Kidney tubule cell (primary cell): ENCODE measurements at regions not wholly inside any gene's neighbourhood (a gene's known extent, or its start where the extent isn't known, plus 50 kb on each side); places are given as distances from the start of the nearest gene placed in this dataset.

Experiments
- DNase-seq: peaks from one replicate; pipeline ENCODE4 v3.0.0-alpha.2; 2018; ENCODE audit warnings: low spot score

DNA sequence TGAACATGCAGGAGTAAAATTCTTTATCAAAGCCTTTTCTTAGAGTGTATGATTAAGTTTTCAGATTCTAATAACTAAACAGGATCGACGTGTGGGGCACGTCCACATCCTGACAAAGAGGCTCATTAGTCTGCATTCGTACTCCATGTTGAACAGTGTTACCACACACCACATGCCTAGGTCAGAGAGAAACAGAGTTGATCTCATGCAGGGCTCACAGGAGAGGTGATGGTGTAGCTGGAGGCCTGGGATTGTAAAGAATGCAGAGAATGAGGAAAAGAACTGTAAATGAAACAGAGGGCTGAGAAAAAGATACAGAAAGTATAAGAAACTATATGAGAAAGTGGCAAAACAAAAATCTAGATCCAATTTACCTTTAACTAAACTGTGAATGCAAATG, 632.5 kb downstream of the BCL11A start:
- peak; percentile 6 for DNase-seq

DNA sequence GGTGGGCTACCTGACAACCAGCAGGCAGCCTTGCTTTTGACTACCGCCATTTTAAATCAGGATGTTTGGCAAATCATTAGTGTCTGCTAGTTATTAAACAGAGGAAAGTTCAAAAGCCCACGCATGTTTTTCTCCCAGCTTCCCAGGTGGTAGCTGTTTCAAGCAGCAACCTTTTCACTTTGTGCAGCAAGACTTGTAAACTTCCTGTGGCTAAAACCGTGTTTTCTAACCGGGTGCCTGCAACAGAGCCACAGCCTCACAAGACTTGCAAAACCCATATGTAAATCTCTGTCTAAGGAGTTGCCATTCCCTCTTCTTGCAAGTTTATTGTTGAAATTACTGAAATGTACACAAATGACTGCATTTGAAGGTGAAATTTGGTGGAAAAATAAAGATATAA, 633.1 kb downstream of the BCL11A start:
- no peak for DNase-seq

DNA sequence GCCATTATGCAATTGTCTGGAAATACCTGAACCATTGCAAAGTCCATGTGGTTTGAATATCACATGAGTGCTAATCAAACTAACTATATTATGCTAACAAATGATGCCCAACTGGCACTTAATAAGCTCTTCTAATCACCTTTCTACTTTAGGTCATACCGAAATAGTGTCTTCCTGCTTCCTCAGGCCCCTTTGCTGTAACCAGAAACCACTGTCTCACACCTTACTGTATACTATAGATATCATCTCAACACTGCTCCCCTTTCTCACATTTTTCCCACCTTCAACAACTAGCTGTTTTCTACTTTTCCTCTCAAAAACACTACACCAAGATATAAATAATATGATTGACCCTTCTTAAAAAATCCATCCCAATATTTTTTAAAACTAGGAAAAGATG, 633.9 kb downstream of the BCL11A start:
- no peak for DNase-seq

DNA sequence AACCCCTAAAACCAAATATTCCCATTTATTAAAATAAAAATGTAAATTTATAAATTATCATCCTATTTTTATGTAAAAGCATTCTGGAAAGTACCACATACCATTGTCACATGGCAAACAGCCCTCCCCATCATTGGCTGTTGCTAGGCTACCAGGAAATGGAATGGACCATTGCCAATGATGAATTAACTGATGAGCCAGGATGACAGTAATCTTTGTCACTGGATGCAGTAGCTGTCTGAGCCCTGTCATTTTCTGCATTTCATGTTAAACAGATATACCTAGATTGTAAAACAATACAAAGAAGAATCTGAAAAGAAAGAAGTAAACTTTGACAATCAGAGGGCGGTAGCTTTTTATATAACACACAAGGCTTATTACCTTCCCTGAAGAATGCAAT, 641.4 kb downstream of the BCL11A start:
- DNase-seq = no peak

DNA sequence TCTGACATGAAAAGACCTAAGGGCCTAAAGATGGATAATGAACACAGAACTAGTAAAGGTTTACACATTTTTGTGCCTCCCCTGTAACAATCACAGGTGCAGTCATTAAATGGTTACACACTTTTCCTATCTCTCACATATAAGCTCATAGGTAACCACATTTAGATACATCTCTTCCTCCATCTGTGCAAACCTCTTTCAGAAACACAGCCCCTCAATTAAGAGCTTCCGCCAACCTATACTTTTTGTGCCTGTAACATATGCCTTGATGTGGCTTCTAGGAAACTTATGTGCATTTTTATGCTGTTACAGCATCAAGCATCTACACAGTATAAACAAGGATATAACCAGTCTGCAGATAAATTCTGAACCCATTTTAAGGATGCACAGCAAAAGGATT, 643.3 kb downstream of the BCL11A start:
- no peak for DNase-seq

DNA sequence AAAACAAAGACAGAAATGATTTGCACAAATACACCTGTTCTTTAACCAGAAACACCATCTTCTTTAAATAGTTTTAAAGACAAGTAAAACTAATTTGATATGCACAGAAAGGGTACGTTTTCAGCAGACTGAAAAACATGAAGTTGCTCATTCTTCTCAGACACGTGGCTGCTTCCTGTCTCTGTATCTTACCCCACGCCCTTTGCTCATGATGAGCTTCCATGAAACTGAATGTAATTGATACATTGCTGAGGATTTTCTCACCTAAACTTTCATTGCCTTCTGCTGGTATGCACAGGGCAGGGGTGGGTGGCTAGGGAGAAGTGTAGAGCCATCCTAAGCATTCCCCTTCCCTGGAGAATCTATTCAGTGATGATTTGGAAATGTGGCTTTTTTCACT, 644.3 kb downstream of the BCL11A start:
- DNase-seq = no peak

DNA sequence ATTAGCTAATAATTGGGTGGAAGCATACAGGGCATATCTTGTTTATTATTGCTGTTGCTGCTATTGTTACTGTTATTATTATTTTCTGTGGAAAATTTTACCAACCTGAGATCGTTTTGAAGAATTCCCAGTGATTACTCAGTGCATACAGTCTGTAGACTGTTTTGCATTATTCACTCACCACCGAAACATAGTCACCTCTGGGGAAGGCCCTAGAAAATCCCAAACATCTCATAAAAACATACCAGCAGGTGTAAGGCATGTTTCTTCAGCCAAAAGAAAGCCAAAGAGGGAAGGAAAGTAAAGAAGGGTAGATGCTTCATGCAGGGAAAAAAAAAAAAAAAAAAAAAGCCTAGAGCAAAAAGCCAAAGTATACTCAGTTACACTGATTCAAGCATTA, 647.7 kb downstream of the BCL11A start:
- no peak for DNase-seq

DNA sequence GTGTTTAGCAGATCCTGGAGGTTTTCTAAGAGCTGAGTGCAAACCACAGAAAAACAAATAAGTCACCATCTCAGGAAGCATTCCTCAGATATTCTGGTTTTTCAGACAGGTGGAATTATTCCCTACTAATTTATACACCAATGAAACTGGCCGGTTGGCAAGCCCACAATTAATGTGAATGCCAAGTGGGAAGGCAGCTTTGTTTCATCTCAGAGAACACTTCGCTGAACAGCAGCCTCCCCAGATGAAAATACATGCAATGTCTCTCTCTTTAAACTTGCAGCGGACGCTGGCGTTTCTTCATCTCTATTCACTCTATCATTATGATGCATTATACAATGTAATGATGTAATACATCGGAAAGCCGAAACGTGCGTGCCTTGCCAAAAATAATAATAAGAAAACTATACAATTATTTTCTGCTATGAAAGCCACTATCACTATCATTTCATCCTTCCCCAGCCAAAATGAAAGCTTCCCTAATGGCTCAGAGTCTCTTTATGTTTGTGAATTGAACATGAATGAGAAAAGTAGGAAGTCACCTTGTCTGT, 649.4 kb downstream of the BCL11A start:
- no peak for DNase-seq

DNA sequence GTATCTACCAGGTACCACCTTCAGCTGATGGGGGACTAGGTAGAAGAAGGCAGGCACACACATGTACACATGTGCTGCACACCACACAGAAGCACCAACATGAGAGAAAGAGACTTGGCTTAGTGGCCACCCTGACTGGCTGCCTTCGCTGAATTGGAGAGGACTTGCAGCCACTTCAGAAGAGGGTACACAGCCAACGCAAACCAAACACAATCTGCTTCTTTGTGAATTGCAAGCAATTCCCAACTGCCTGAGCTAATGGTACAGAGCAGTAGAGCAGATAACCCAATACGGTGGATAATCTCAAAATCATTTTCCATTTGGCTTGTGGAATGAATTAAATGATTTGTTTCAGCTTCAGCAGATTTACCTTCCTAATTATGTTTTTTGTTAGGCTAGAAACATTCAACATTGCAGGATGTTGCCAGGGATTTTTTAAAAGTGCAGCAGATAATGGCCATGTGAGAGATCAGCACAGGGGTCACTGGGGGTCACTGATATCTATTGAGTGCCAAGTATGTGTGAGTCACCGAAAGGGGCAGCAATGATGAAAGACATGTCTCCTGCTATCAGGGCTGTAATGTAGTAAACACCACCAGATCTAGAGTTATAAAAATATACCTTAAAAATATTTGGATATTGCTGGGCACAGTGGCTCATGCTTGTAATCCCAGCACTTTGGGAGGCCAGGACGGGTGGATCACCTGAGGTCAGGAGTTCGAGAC, 652.6 kb downstream of the BCL11A start:
- DNase-seq = no peak

DNA sequence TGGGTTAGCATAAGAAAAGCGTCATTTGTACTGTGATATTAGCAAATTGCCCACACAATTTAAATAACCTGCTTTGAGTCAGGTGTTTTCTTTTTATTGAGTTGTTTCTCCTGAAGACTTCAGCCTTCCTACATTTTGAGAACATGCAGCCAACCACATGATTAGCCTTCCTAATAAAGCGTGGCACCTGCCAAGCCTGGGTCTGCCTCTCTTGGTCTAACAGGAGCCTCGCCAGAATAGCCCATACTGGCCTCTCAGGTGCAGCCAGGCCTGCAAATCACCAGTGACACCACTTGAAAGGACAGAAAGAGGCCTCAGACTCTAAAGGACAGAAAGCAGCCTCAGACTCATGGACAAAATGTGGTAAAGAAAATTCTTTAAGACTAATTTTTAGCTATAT, 653.8 kb downstream of the BCL11A start:
- DNase-seq = no peak

DNA sequence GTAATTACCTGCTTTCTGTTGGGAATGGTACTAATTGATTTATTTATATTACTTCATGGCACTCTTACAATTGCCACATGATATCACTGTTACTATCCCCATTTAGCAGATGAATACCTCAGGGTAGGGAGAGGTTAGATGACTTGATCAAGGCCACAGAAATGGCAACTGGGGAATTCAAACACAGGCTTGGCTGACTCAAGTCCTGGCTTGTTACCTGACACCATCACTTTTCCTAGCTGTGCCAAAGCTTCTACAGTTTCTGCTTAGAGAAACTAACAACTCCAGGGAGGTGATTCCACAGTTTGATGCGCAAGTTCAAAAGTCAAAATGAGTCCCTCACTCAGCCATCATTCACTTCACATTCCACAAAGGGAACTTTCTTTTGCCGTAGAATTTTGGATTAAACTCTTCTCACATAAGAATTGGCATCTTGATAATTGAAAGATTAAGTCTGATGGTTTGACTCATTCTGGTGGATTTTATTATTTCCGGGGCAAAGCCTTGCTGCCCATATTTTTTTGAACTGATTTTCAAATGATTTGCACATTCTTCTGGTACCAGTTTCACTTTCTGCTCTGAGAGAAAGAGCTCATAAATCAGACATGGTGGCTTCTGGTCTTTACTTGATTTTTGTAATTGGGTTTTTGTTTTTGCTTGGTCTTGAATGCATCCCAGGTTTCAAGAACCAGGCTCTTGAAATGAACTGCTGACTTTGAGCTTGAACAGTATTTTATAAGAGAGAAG, 656.8 kb downstream of the BCL11A start:
- DNase-seq = no peak

DNA sequence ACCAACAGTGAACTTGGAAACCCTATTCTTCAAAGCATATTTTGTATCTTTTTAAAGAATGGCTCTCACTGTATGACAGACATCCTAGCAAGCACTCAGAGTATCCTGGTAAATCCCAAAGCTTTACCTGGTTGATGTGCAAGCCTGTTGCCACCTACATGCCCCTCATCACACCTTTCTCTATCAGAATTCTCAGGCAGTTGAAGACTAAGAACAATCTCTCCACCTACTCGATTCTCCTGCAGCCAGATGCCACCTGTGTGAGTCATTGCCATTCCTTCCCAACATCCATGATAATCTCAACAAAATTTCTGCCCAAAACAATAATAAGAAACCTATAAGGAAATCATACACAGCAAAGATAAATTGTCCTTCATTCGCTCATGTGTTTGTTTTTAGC, 659.8 kb downstream of the BCL11A start:
- DNase-seq = no peak

DNA sequence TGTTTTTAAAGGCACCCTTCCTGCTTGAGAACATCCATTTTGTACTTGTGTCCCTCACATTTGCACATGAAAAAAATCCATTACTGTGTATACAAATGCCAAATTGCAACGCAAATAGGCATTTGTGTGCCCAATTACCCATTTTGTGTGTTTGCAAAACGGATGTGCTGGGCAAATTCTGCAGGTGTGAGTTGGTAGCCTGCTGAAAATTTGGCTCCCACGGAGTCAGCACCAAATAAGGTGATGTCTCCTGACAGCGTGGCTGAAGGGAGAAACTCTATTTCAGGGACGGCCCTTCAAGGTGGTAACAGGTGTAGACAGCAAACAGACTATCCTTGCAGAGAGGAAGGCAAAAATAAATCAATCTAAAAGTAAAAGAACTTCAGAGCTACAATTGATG, 661.1 kb downstream of the BCL11A start:
- DNase-seq = no peak

DNA sequence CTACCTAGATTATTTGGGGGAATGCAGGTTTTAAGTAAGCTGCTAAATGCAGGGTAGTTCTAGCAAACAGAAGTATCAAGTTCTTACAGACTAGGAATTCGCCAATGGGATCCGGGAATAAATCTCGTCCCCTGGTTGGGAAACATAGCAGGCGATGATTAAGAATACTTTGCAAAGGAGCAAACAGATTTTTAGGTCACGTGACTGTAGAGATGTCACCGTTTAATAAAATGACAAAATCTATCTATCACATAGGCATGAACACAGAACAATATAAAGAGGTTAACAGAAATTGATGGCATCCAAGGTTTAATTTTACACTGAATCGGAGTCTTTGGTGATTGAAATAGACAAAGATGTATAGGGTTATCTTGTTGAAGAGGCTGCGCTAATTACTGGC, 664.1 kb downstream of the BCL11A start:
- DNase-seq = no peak

DNA sequence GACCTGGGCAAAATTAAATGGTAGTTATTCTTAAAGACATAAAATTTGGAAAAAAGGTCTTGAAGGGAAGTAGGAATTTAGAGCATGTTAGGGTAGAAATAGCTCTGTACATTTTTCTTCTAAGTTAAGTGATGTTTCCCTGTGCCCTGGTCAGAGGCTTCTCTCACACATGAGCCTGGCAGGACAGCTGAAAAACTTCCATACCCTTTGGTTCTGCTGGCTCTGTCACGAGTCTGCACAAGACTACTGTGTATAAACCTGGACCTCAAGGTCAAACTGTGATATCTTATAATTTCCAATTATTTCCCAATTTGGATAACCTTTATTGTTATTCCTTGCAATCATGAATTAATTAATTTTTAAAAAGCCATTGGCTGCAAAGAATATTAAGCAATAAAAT, 664.7 kb downstream of the BCL11A start:
- DNase-seq = no peak

DNA sequence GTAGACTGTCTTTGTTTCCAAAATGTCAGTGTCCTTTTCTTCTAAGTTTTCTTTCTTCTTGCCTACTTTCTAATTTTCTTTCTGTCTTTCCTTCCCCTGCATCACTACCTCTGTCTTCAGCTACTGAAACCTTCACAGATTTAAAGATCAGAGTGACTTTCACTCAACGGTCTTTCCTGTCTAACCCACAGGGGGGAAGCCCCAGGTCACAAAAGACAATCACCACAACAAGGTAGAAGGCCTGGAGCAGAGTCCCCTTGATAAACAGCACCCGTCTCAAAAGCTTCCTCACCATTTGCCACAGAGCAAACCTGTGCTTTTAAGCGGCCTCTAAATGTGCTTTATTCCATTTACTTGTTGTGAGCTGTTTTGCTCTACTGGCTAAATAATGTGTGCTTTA, 665.4 kb downstream of the BCL11A start:
- DNase-seq = no peak

DNA sequence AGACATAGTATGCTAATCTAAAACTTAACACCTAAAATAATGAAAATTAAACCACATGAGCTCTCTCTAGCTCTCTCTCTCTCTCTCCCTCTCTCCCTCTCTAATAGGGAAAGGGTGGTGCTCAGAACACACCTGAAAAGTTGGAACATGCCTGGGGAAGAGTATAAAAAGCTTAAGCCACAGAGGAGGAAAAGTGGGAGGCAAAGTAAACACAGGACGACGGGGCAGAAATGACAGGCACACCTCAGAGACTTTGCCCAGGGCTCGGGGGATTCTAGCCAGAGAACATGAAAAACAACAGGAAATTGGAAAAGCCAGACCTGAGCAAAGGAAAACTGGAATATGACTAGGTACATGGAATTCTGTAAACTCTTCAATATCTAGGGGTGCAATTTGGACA, 666.1 kb downstream of the BCL11A start:
- DNase-seq = no peak

DNA sequence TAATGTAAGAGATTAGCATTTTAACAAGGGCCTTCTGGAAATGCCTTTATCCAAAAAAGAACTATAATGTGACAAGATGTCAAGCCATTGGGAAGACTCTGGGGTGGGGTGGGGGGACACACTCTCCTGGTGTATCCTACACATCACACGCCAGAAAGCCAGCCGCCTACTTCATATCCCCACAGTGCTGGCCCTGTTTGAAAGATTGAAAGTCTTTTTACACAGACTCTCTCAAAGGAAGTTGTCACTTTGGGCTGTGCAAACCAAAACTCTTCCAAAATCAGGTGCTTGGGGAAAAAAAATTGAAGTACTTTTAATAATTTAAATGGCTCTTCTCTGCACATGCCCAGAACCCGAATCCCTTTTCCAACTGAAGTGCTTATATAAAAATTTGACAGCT, 666.7 kb downstream of the BCL11A start:
- no peak for DNase-seq

DNA sequence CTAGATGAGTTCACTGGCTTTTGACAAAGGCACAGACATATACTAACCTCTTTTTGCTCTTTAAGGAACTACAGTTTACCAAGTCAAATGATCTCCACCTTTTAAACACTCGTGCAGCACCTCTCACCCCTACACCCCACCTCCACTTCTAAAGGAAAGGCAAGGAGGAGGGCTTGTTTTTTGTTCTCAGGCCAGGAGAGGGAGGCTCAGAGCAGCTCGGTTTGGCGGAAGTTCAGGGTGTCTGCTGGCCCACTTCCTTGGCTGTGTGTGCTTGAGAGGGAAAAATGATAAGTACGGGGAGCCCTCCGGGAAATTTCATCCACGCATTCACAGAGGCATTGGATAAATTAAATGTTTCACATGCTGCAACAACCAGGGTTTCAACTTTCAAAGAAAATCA, 667.9 kb downstream of the BCL11A start:
- no peak for DNase-seq

DNA sequence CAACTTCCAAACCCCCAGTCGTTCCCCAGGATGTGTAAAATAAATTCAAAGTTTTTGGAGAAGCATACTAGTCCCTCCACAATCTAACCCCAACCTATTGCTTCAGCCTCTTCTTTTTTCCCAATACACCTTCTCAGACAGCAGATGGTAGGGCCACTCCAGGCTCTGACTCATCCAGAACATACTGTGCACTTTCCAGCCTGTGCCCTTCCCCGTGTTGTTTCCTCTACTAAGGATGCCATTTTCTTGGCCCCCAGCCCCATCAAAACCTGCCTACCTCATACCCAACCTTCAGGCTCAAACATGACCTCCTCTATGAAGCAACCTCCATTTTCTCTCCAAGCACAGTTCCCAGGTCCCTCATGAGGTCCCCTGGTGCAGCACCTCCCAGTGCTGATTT, 669.3 kb downstream of the BCL11A start:
- DNase-seq = no peak

DNA sequence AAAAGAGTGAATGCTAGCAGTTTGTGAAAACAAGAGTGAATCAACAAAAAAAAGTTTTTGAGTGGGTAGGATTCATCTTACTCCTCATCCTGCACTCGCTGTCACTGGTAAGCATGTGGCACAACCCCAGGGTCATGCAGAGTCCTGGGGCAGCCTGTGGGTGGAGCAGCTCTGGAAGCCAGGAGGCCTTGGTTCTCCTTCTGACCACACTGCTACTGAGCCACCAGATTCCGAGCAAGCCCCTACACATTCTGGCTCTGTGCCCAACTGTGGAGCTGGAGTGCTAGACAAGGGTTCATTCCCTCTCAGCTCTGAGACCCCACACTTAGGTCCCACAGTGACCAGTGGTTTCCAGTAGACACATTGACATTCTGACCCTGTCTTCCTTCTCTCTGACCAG, 670.6 kb downstream of the BCL11A start:
- no peak for DNase-seq

DNA sequence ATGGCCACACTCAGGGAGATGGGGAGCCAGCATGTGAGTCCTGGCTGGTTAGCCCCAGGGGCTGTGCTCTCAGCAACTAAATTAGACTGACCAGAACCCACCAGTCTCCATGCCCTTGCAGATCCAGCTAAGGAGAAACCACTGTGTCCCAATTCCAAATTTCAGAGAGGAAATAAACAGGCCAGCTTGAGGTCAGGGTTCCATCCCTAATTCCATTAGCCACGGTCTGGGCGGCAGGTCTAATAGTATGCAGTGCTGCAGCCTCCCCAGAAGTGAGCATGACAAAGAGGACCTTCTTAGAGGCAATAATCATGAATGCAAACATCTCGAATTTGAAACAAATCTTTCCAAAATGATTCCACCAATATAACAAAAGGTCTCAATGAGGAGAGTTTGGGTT, 671.2 kb downstream of the BCL11A start:
- DNase-seq = no peak

DNA sequence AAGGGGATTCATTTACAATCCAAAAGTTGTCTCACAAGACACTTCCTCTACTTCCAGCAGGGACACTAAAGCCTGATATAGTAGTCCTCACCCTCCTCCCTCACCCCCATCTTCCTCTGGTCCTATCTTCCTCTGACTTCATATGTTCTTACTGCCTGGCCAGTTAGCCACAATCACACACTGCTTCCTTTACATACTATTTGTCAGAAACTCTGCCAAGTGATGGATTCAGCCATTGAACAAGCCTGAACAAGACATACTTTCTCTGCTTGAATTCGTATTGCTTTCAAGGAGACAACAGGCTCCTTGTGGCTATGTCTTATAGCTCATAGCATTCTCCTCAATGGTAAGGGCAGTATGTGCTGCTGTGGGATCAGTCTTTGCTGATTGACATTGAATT, 672.2 kb downstream of the BCL11A start:
- no peak for DNase-seq

DNA sequence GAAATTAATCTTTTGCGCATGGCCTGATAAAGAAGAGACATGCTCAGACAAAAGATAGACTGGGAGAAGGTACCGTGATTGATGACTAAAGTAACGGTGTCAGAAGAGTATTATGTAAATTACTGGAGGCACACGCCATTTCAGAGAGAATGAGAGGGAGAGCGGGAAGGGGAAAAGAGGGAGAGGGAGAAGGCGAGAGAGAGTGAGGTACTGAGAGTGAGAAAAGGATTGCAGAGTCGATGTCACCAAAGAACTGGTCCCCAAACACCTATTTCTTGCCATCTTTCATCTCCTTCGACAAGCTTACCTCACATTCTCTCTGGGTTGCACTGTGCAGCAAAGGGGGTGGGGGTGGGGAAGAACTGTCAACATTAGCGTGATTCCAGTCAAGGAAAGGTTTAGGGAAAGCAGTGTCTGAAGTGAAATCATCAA, 673.7 kb downstream of the BCL11A start:
- DNase-seq = no peak
